Fibroblast of lung (primary cell): ENCODE measurements at regions not wholly inside any gene's neighbourhood (a gene's known extent, or its start where the extent isn't known, plus 50 kb on each side); places are given as distances from the start of the nearest gene placed in this dataset.

Experiments used
- DNase-seq, 2 donors: peaks; one replicate each; pipeline versions ENCODE4 v3.0.0 to v3.0.0-alpha.2; 2010; ENCODE audit warnings: low read depth in 2 of 2
- H2AFZ ChIP-seq: 2 replicates; pipeline ENCODE4 v1.5.1; 2012; ENCODE audit warnings: low read length, control low read depth, inconsistent platforms
- H3K27ac ChIP-seq: 2 replicates; pipeline ENCODE4 v1.5.1; 2011; ENCODE audit warnings: low read length, control low read depth; ENCODE audit not compliant: insufficient read depth
- H3K27me3 ChIP-seq: 2 replicates; pipeline ENCODE4 v1.5.1; 2011; ENCODE audit warnings: mild to moderate bottlenecking, low read length; ENCODE audit not compliant: control insufficient read depth, insufficient read depth
- H3K36me3 ChIP-seq: 2 replicates; pipeline ENCODE4 v1.5.1; 2011; ENCODE audit warnings: low read length; ENCODE audit not compliant: control insufficient read depth, insufficient read depth
- H3K4me1 ChIP-seq: 2 replicates; pipeline ENCODE4 v1.5.1; 2011; ENCODE audit warnings: low read length; ENCODE audit not compliant: control insufficient read depth, insufficient read depth; ENCODE audit errors: extremely low read depth
- H3K4me2 ChIP-seq: 2 replicates; pipeline ENCODE4 v1.5.1; 2011; ENCODE audit warnings: low read length, control low read depth; ENCODE audit not compliant: insufficient read depth; ENCODE audit errors: extremely low read depth
- H3K4me3 ChIP-seq, 4 experiments: fragments of 200-600 bp in 1 of 4; sonication (generic) in 1 of 4; replicated peaks in 1 of 4; 2 replicates each; pipeline ENCODE4 v1.5.1; 2011 to 2016; ENCODE audit warnings: low read length in 4 of 4, low read depth in 3 of 4, mild to moderate bottlenecking in 3 of 4, control low read depth in 2 of 4, inconsistent platforms in 1 of 4, mixed read lengths in 1 of 4; ENCODE audit not compliant: insufficient read depth in 1 of 4; ENCODE audit errors: control extremely low read depth in 1 of 4
- H3K79me2 ChIP-seq: 2 replicates; pipeline ENCODE4 v1.5.1; 2012; ENCODE audit warnings: mild to moderate bottlenecking, low read length, inconsistent platforms; ENCODE audit not compliant: control insufficient read depth, insufficient read depth
- H3K9ac ChIP-seq: 2 replicates; pipeline ENCODE4 v1.5.1; 2011; ENCODE audit warnings: mild to moderate bottlenecking, low read length, control low read depth; ENCODE audit not compliant: insufficient read depth
- H3K9me3 ChIP-seq: 2 replicates; pipeline ENCODE4 v1.5.1; 2012; ENCODE audit warnings: low read depth, low read length; ENCODE audit not compliant: control insufficient read depth, insufficient read depth
- H4K20me1 ChIP-seq: 2 replicates; pipeline ENCODE4 v1.5.1; 2011; ENCODE audit warnings: low read length; ENCODE audit not compliant: control insufficient read depth, insufficient read depth; ENCODE audit errors: extremely low read depth
- CTCF ChIP-seq, 2 donors: IDR thresholded peaks in 1 of 2; conservative IDR thresholded peaks in 1 of 2; 1 replicate in 1 of 2; 2 replicates in 1 of 2; pipeline ENCODE4 v1.5.1; 2011 to 2012; ENCODE audit warnings: low read length in 2 of 2, control low read depth in 1 of 2, inconsistent platforms in 1 of 2, low read depth in 1 of 2, mild to moderate bottlenecking in 1 of 2
- EZH2 ChIP-seq: IDR thresholded peaks from 2 replicates; pipeline ENCODE4 v1.5.1; 2012; ENCODE audit warnings: low read length, control low read depth, mild to moderate bottlenecking; ENCODE audit errors: missing control alignments

GRCh38 chr13:80274643-80275042 lies 66.3 kb downstream of the SPRY2 start:
- no peaks in the 10 kb centered on the region for H3K9me3 ChIP-seq
- H3K36me3 ChIP-seq = no peaks in the 10 kb centered on the region
- no peak overlapping the region for H3K4me2 ChIP-seq
- no peaks in the 10 kb centered on the region for H3K79me2 ChIP-seq
- H4K20me1 ChIP-seq = no peaks in the 10 kb centered on the region
- H3K9ac ChIP-seq = no peak overlapping the region
- TF ChIP-seq EZH2 (no peak), CTCF (conservative IDR thresholded peaks at IDR 0.05 in 1 of 2, IDR thresholded peaks at IDR 0.05 in 1 of 2; ENCODE audit: low read depth in 1 of 2, low read length in 2 of 2) (no peak)
- DNase-seq = no peak
- no peaks in the 10 kb centered on the region for H3K27me3 ChIP-seq
- H3K4me3 ChIP-seq = no peak overlapping the region
- H3K27ac ChIP-seq = no peak overlapping the region
- no peaks in the 10 kb centered on the region for H3K4me1 ChIP-seq
- no peak overlapping the region for H2AFZ ChIP-seq

- Histone ChIP-seq H3K79me2 (no peaks in the 10 kb centered on the region), H3K9ac (no peak overlapping the region), H3K36me3 (no peaks in the 10 kb centered on the region), H4K20me1 (no peaks in the 10 kb centered on the region), H3K27me3 (no peaks in the 10 kb centered on the region), H3K9me3 (no peaks in the 10 kb centered on the region), H3K4me2 (no peak overlapping the region), H3K4me1 (no peaks in the 10 kb centered on the region), H3K27ac (no peak overlapping the region), H3K4me3 (no peak overlapping the region), H2AFZ (no peak overlapping the region)
- no peak for DNase-seq
- TF ChIP-seq CTCF (conservative IDR thresholded peaks at IDR 0.05 in 1 of 2, IDR thresholded peaks at IDR 0.05 in 1 of 2; ENCODE audit: low read depth in 1 of 2, low read length in 2 of 2) (no peak), EZH2 (no peak)
Measured at GRCh38 chr13:80273718-80274117, 67.2 kb downstream of the SPRY2 start.

GRCh38 chr13:80265348-80265747 lies 75.6 kb downstream of the SPRY2 start:
- H3K27me3 ChIP-seq = no peaks in the 10 kb centered on the region
- no peaks in the 10 kb centered on the region for H4K20me1 ChIP-seq
- H3K9me3 ChIP-seq = no peaks in the 10 kb centered on the region
- no peaks in the 10 kb centered on the region for H3K79me2 ChIP-seq
- H2AFZ ChIP-seq = no peak overlapping the region
- H3K27ac ChIP-seq = no peak overlapping the region
- no peak overlapping the region for H3K4me2 ChIP-seq
- H3K4me1 ChIP-seq = no peaks in the 10 kb centered on the region
- TF ChIP-seq CTCF (conservative IDR thresholded peaks at IDR 0.05 in 1 of 2, IDR thresholded peaks at IDR 0.05 in 1 of 2; ENCODE audit: low read depth in 1 of 2, low read length in 2 of 2) (no peak), EZH2 (no peak)
- DNase-seq = no peak
- no peaks in the 10 kb centered on the region for H3K36me3 ChIP-seq
- no peak overlapping the region for H3K9ac ChIP-seq
- no peak overlapping the region for H3K4me3 ChIP-seq
